ENCODE measurements at regions not wholly inside any gene's neighbourhood (a gene's known extent, or its start where the extent isn't known, plus 50 kb on each side); places are given as distances from the start of the nearest gene placed in this dataset.

- TF ChIP-seq, protein P1, sequence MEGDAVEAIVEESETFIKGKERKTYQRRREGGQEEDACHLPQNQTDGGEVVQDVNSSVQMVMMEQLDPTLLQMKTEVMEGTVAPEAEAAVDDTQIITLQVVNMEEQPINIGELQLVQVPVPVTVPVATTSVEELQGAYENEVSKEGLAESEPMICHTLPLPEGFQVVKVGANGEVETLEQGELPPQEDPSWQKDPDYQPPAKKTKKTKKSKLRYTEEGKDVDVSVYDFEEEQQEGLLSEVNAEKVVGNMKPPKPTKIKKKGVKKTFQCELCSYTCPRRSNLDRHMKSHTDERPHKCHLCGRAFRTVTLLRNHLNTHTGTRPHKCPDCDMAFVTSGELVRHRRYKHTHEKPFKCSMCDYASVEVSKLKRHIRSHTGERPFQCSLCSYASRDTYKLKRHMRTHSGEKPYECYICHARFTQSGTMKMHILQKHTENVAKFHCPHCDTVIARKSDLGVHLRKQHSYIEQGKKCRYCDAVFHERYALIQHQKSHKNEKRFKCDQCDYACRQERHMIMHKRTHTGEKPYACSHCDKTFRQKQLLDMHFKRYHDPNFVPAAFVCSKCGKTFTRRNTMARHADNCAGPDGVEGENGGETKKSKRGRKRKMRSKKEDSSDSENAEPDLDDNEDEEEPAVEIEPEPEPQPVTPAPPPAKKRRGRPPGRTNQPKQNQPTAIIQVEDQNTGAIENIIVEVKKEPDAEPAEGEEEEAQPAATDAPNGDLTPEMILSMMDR (conservative IDR thresholded peaks at IDR 0.05 in 1 of 2, IDR thresholded peaks at IDR 0.05 in 1 of 2; ENCODE audit: extremely low read depth in 1 of 2, insufficient read depth in 1 of 2, low read depth in 1 of 2, low read length in 2 of 2) = no peak
- TF ChIP-seq EZH2 (IDR thresholded peaks at IDR 0.05; ENCODE audit: borderline replicate concordance, low read length) = no peak
Measured at GRCh38 chr2:119062179-119062578, 96.4 kb downstream of the C1QL2 start.

Data from mammary epithelial cell (primary cell).